ENCODE measurements at regions not wholly inside any gene's neighbourhood (a gene's known extent, or its start where the extent isn't known, plus 50 kb on each side); places are given as distances from the start of the nearest gene placed in this dataset.

GRCh38 chr17:73806768-73807167 lies 162.5 kb upstream of the SDK2 start:
- Mint-ChIP-seq H3K27ac (no peak overlapping the region), H3K9me3 (peaks cover 4% of the 10 kb centered on the region), H3K36me3 (ENCODE audit: low read depth) (no peaks in the 10 kb centered on the region), H3K27me3 (ENCODE audit: low read depth) (peaks cover 3% of the 10 kb centered on the region), H3K4me3 (no peak overlapping the region), H3K4me1 (ENCODE audit: low read depth) (no peaks in the 10 kb centered on the region)
- DNase-seq (ENCODE audit: low spot score) = no peak

DNA sequence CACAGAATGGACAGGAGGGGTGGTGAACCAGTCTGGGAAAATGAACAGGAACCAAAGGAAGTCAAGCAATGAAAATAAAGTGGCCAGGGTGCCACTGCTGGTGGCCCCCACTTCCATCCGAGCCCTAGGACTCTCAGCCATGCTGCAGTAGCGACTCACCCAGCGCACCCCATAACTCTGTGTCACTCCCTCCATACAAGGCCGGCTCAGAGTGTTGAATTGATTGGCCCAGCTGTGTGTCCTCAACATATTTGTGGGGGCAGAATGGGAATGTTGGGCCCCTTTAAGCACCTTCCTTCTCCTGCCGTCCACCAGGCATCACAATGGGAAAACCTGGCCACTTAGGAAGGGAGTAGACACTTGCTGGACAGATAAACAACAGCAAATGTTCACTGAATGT lies 169.0 kb upstream of the SDK2 start:
- DNase-seq (ENCODE audit: low spot score) = no peak
- no peaks in the 10 kb centered on the region for H3K9me3 Mint-ChIP-seq
- H3K27ac Mint-ChIP-seq = no peak overlapping the region
- no peaks in the 10 kb centered on the region for H3K27me3 Mint-ChIP-seq (ENCODE audit: low read depth)
- no peaks in the 10 kb centered on the region for H3K4me1 Mint-ChIP-seq (ENCODE audit: low read depth)
- H3K4me3 Mint-ChIP-seq = no peak overlapping the region
- no peaks in the 10 kb centered on the region for H3K36me3 Mint-ChIP-seq (ENCODE audit: low read depth)

GRCh38 chr17:73814075-73814474 lies 169.8 kb upstream of the SDK2 start:
- no peak for DNase-seq (ENCODE audit: low spot score)
- no peaks in the 10 kb centered on the region for H3K36me3 Mint-ChIP-seq (ENCODE audit: low read depth)
- H3K27ac Mint-ChIP-seq = no peak overlapping the region
- no peaks in the 10 kb centered on the region for H3K4me1 Mint-ChIP-seq (ENCODE audit: low read depth)
- no peaks in the 10 kb centered on the region for H3K27me3 Mint-ChIP-seq (ENCODE audit: low read depth)
- H3K9me3 Mint-ChIP-seq = no peaks in the 10 kb centered on the region
- no peak overlapping the region for H3K4me3 Mint-ChIP-seq

DNA sequence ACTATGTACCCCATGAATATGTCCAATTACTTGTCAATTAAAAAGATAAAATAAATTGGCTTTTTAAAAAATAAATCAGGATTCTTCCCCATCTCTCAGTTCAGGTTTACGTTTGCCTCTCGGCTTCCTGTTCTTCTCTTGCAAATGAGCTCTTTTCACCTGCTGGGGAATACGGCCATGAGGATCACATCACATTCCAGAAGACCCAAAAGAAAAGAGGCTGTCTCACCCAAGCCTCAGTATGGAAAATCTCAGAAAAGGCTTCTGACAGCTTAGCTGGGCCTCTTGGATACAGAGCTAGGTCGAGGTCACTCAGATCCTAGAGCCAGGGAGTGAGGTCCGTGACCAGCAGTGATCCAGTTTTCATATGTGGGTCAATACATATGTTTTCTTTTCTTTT lies 171.2 kb upstream of the SDK2 start:
- H3K27ac Mint-ChIP-seq = no peak overlapping the region
- no peaks in the 10 kb centered on the region for H3K27me3 Mint-ChIP-seq (ENCODE audit: low read depth)
- no peaks in the 10 kb centered on the region for H3K36me3 Mint-ChIP-seq (ENCODE audit: low read depth)
- no peak overlapping the region for H3K4me3 Mint-ChIP-seq
- no peaks in the 10 kb centered on the region for H3K4me1 Mint-ChIP-seq (ENCODE audit: low read depth)
- H3K9me3 Mint-ChIP-seq = no peaks in the 10 kb centered on the region
- no peak for DNase-seq (ENCODE audit: low spot score)

DNA sequence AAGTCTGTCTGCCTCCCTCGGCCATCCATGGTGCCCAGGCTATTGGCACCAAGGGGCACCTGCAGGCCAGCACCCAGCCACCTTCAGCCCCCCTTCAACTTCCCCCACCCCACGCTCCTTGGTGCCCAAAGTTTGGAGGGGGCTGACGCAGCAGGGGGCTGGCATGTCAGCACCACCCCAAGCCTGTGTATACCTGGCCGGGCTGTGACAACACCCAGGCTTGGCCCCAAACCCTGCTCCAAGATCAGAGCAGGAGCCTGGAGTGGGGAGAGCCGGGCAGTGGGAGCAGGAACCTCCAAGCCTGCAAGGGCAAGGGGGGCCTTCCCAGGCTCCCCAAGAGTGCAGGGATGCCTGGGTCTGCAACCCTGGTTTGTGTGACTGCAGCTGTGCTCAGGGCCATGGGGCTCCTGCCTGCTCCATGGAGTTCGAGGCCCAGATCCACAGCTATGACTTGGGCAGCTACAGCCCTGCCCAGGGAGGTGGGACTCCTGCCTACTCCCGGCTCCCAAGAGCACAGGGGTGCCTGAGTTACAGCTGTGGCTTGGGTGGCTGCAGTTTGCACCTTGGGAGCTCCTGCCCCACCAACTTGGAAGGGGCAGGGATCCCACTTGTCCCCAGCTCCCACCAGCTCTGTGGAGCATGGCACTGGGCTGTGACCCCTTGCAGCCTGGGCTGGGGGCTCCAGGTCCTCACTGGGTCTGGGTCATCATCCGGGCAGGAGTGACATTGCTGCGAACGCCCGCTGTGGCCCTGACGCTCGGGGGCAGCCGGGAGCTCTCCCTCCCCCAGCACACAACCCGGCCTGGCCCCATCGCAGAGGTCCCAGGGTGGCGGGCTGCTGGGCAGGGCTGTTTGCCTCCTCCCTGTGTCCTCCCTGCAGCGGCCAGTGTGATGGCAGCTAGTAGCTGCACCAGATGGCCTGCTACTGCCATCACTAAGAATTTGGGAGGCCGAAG lies 175.5 kb upstream of the SDK2 start:
- no peak overlapping the region for H3K27ac Mint-ChIP-seq
- H3K4me1 Mint-ChIP-seq (ENCODE audit: low read depth) = no peaks in the 10 kb centered on the region
- no peaks in the 10 kb centered on the region for H3K36me3 Mint-ChIP-seq (ENCODE audit: low read depth)
- H3K9me3 Mint-ChIP-seq = no peaks in the 10 kb centered on the region
- peaks cover 20% of the 10 kb centered on the region for H3K27me3 Mint-ChIP-seq (ENCODE audit: low read depth)
- DNase-seq (ENCODE audit: low spot score) = no peak
- H3K4me3 Mint-ChIP-seq = no peak overlapping the region

- no peak overlapping the region for H3K27ac Mint-ChIP-seq
- H3K4me3 Mint-ChIP-seq = no peak overlapping the region
These were observed 176.6 kb upstream of the SDK2 start for GRCh38 chr17:73820686-73821448.

DNA sequence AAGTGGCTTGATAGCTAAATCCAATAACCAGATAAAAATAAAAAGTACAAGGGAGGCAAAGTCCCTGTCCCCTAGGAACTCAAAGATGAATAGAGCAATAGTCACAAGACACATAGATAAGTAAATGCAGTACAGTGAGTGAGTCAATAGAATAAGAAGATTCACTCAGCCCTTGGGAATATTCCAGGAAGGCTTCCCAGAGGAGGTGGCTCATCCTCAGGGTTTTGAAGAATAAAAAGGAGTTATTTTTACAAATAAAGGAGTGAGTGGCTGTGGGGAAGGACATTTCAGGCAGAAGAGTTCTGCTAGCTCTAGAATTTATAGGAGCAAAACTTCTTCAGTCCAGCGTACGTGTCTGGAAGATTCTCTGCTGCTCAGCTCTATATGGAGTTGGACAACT lies 177.4 kb upstream of the SDK2 start:
- Mint-ChIP-seq H3K36me3 (ENCODE audit: low read depth) (no peaks in the 10 kb centered on the region), H3K4me1 (ENCODE audit: low read depth) (no peaks in the 10 kb centered on the region), H3K27me3 (ENCODE audit: low read depth) (peaks cover 20% of the 10 kb centered on the region), H3K27ac (no peak overlapping the region), H3K9me3 (no peaks in the 10 kb centered on the region), H3K4me3 (no peak overlapping the region)
- DNase-seq (ENCODE audit: low spot score) = no peak

More at GRCh38 chr17:73820686-73821448, 176.6 kb upstream of the SDK2 start:
- H3K9me3 Mint-ChIP-seq = no peaks in the 10 kb centered on the region
- no peak for DNase-seq (ENCODE audit: low spot score)
- H3K27me3 Mint-ChIP-seq (ENCODE audit: low read depth) = peaks cover 20% of the 10 kb centered on the region
- H3K4me1 Mint-ChIP-seq (ENCODE audit: low read depth) = no peaks in the 10 kb centered on the region
- H3K36me3 Mint-ChIP-seq (ENCODE audit: low read depth) = no peaks in the 10 kb centered on the region

DNA sequence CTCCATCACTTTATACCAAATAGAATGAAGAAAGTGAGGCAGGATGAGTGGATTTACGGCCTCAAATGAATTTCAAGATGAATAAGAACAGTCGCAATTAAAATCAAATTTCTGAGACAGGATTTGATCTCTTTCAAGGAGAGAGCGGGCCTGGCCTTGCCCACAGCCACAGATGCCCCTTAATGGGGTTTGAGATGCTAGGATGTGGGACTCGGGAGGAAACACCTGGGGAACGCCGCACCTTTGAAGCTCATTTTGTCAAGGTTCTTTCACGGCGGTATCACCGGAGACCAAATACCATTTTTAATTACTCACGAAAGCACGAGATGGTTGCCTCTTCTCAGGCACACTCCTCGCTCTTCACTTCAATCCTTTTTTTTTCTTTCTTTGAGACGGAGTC lies 178.1 kb upstream of the SDK2 start:
- H3K36me3 Mint-ChIP-seq (ENCODE audit: low read depth) = no peaks in the 10 kb centered on the region
- H3K4me1 Mint-ChIP-seq (ENCODE audit: low read depth) = no peaks in the 10 kb centered on the region
- H3K27ac Mint-ChIP-seq = no peak overlapping the region
- no peak for DNase-seq (ENCODE audit: low spot score)
- peaks cover 20% of the 10 kb centered on the region for H3K27me3 Mint-ChIP-seq (ENCODE audit: low read depth)
- H3K9me3 Mint-ChIP-seq = no peaks in the 10 kb centered on the region
- H3K4me3 Mint-ChIP-seq = no peak overlapping the region

GRCh38 chr17:73823684-73824083 lies 179.4 kb upstream of the SDK2 start:
- H3K27me3 Mint-ChIP-seq (ENCODE audit: low read depth) = peaks cover 20% of the 10 kb centered on the region
- peaks cover 3% of the 10 kb centered on the region for H3K4me1 Mint-ChIP-seq (ENCODE audit: low read depth)
- H3K9me3 Mint-ChIP-seq = no peaks in the 10 kb centered on the region
- H3K36me3 Mint-ChIP-seq (ENCODE audit: low read depth) = no peaks in the 10 kb centered on the region
- no peak for DNase-seq (ENCODE audit: low spot score)
- no peak overlapping the region for H3K4me3 Mint-ChIP-seq
- H3K27ac Mint-ChIP-seq = no peak overlapping the region

GRCh38 chr17:73824321-73824720 lies 180.1 kb upstream of the SDK2 start:
- H3K4me1 Mint-ChIP-seq (ENCODE audit: low read depth) = peaks cover 3% of the 10 kb centered on the region
- H3K9me3 Mint-ChIP-seq = no peaks in the 10 kb centered on the region

GRCh38 chr17:73826181-73826871 lies 182.1 kb upstream of the SDK2 start:
- no peaks in the 10 kb centered on the region for H3K9me3 Mint-ChIP-seq
- no peak overlapping the region for H3K27ac Mint-ChIP-seq
- no peak overlapping the region for H3K4me3 Mint-ChIP-seq
- DNase-seq (ENCODE audit: low spot score) = no peak
- H3K36me3 Mint-ChIP-seq (ENCODE audit: low read depth) = no peaks in the 10 kb centered on the region
- peaks cover 20% of the 10 kb centered on the region for H3K27me3 Mint-ChIP-seq (ENCODE audit: low read depth)
- peaks cover 3% of the 10 kb centered on the region for H3K4me1 Mint-ChIP-seq (ENCODE audit: low read depth)

More at GRCh38 chr17:73824321-73824720, 180.1 kb upstream of the SDK2 start:
- Mint-ChIP-seq H3K27ac (no peak overlapping the region), H3K27me3 (ENCODE audit: low read depth) (peaks cover 20% of the 10 kb centered on the region), H3K4me3 (no peak overlapping the region), H3K36me3 (ENCODE audit: low read depth) (no peaks in the 10 kb centered on the region)
- no peak for DNase-seq (ENCODE audit: low spot score)

GRCh38 chr17:73826872-73827228 lies 182.6 kb upstream of the SDK2 start:
- DNase-seq (ENCODE audit: low spot score) = no peak
- Mint-ChIP-seq H3K9me3 (no peaks in the 10 kb centered on the region), H3K27ac (no peak overlapping the region), H3K4me3 (no peak overlapping the region), H3K36me3 (ENCODE audit: low read depth) (no peaks in the 10 kb centered on the region), H3K27me3 (ENCODE audit: low read depth) (peaks cover 16% of the 10 kb centered on the region), H3K4me1 (ENCODE audit: low read depth) (peaks cover 3% of the 10 kb centered on the region)

DNA sequence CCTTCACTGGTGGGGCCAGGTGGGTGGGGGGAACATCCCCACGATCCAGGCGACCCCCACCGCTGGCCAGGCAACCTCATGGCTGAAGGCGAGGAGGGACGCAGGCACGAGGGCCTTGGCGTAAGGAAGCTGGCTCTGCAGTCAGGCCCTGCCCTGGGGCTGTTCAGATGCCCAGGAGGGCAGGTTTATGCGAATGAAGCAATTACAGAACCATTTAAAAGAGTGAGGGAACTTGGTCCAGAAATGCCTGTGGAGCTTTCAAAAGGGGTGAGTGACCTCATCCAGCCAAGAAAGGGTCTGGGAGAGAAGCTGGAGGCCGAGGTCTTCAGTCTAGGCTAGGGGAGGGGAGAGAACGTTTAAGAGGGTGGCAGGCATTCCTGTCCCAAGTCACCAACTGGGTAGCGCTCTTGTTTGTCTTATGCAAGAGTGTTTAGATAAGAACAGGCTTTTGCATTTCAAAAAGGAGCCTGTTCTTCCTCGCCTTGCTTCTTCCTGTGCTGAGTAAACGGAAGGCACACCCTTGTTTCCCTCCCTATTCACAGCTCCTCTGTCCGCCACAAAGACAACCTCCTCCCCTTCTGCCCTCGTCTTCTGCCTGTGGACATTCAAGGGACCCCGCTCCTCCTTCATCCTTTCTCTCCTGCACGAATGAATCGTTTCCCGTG lies 183.5 kb upstream of the SDK2 start:
- H3K27ac Mint-ChIP-seq = peak overlapping the region; percentile 73
- H3K36me3 Mint-ChIP-seq (ENCODE audit: low read depth) = no peaks in the 10 kb centered on the region
- peaks cover 8% of the 10 kb centered on the region for H3K27me3 Mint-ChIP-seq (ENCODE audit: low read depth)
- no peaks in the 10 kb centered on the region for H3K9me3 Mint-ChIP-seq
- H3K4me3 Mint-ChIP-seq = peak overlapping the region; percentile 1
- peaks cover 3% of the 10 kb centered on the region for H3K4me1 Mint-ChIP-seq (ENCODE audit: low read depth)
- DNase-seq (ENCODE audit: low spot score) = no peak
